Osteoblast (primary cell): ENCODE measurements at regions not wholly inside any gene's neighbourhood (a gene's known extent, or its start where the extent isn't known, plus 50 kb on each side); places are given as distances from the start of the nearest gene placed in this dataset.

ENCODE experiments used
- DNase-seq: peaks from one replicate; pipeline ENCODE4 v3.0.0; 2011; ENCODE audit warnings: low spot score, mixed read lengths; ENCODE audit not compliant: insufficient read length; ENCODE audit errors: missing footprints
- H2AFZ ChIP-seq: 2 replicates; pipeline ENCODE4 v1.6.0; 2011; ENCODE audit warnings: mild to moderate bottlenecking, low read length
- H3K27ac ChIP-seq: 2 replicates; pipeline ENCODE4 v1.5.1; 2011; ENCODE audit warnings: mild to moderate bottlenecking, low read depth, low read length, moderate library complexity
- H3K27me3 ChIP-seq: 2 replicates; pipeline ENCODE4 v1.6.0; 2012; ENCODE audit warnings: mild to moderate bottlenecking, control low read depth, inconsistent platforms, low read length, moderate library complexity; ENCODE audit not compliant: insufficient read depth
- H3K36me3 ChIP-seq: 2 replicates; pipeline ENCODE4 v1.5.1; 2011; ENCODE audit warnings: mild to moderate bottlenecking, low read length, control low read depth, moderate library complexity; ENCODE audit not compliant: insufficient read depth
- H3K4me1 ChIP-seq: 2 replicates; pipeline ENCODE4 v1.5.1; 2011; ENCODE audit warnings: mild to moderate bottlenecking, low read length, control low read depth, moderate library complexity; ENCODE audit not compliant: insufficient read depth
- H3K4me2 ChIP-seq: 2 replicates; pipeline ENCODE4 v1.6.0; 2011; ENCODE audit warnings: mild to moderate bottlenecking, low read length; ENCODE audit not compliant: insufficient read depth
- H3K4me3 ChIP-seq: fragments of 200-600 bp; sonication (generic); 3 replicates; pipeline ENCODE4 v1.5.1; 2012; ENCODE audit warnings: mild to moderate bottlenecking, low read length, inconsistent platforms; ENCODE audit not compliant: insufficient read depth
- H3K79me2 ChIP-seq: 2 replicates; pipeline ENCODE4 v1.6.0; 2012; ENCODE audit warnings: mild to moderate bottlenecking, low read length, control low read depth, inconsistent platforms; ENCODE audit not compliant: insufficient read depth
- H3K9me3 ChIP-seq: 2 replicates; pipeline ENCODE4 v1.5.1; 2011; ENCODE audit warnings: low read depth, low read length, control low read depth
- H4K20me1 ChIP-seq: 2 replicates; pipeline ENCODE4 v1.6.0; 2012; ENCODE audit warnings: mild to moderate bottlenecking, low read length, control low read depth; ENCODE audit not compliant: insufficient read depth
- CTCF ChIP-seq: IDR thresholded peaks from 2 replicates; pipeline ENCODE4 v1.5.1; 2011; ENCODE audit warnings: mild to moderate bottlenecking, low read depth, low read length, moderate library complexity; ENCODE audit errors: extremely low read depth

- H3K4me3 ChIP-seq: no peak overlapping the region
- H2AFZ ChIP-seq: no peak overlapping the region
- H3K79me2 ChIP-seq: no peaks in the 10 kb centered on the region
- H3K27me3 ChIP-seq: no peaks in the 10 kb centered on the region
- H3K36me3 ChIP-seq: no peaks in the 10 kb centered on the region
- H4K20me1 ChIP-seq: no peaks in the 10 kb centered on the region
- no peak for TF ChIP-seq CTCF
- no peak for DNase-seq
- no peak overlapping the region for H3K27ac ChIP-seq
- no peak overlapping the region for H3K4me2 ChIP-seq
- no peaks in the 10 kb centered on the region for H3K4me1 ChIP-seq
- no peaks in the 10 kb centered on the region for H3K9me3 ChIP-seq
These were observed 323.1 kb upstream of the KCNN2 start for GRCh38 chr5:114038756-114039155.

- Histone ChIP-seq H3K27me3 (no peaks in the 10 kb centered on the region), H3K9me3 (no peaks in the 10 kb centered on the region)
These were observed 311.8 kb upstream of the KCNN2 start for GRCh38 chr5:114050087-114050486.

GRCh38 chr5:114053372-114053771 is 308.5 kb upstream of the KCNN2 start:
- no peak for TF ChIP-seq CTCF
- Histone ChIP-seq H3K9me3 (no peaks in the 10 kb centered on the region), H3K4me3 (no peak overlapping the region), H3K27ac (no peak overlapping the region), H3K4me1 (no peaks in the 10 kb centered on the region), H3K36me3 (no peaks in the 10 kb centered on the region), H3K27me3 (peaks cover 2% of the 10 kb centered on the region), H3K4me2 (no peak overlapping the region), H3K79me2 (no peaks in the 10 kb centered on the region), H2AFZ (no peak overlapping the region), H4K20me1 (no peaks in the 10 kb centered on the region)
- DNase-seq: no peak

More at GRCh38 chr5:114050087-114050486, 311.8 kb upstream of the KCNN2 start:
- Histone ChIP-seq H3K79me2 (no peaks in the 10 kb centered on the region), H3K4me3 (no peak overlapping the region), H4K20me1 (no peaks in the 10 kb centered on the region), H2AFZ (no peak overlapping the region), H3K4me2 (no peak overlapping the region), H3K27ac (no peak overlapping the region), H3K4me1 (no peaks in the 10 kb centered on the region), H3K36me3 (no peaks in the 10 kb centered on the region)
- DNase-seq: no peak
- TF ChIP-seq CTCF: no peak

- H3K4me1 ChIP-seq: no peaks in the 10 kb centered on the region
These were observed 307.3 kb upstream of the KCNN2 start for GRCh38 chr5:114054594-114054993.

More at GRCh38 chr5:114054594-114054993, 307.3 kb upstream of the KCNN2 start:
- Histone ChIP-seq H3K9me3 (no peaks in the 10 kb centered on the region), H3K79me2 (no peaks in the 10 kb centered on the region), H4K20me1 (no peaks in the 10 kb centered on the region), H2AFZ (no peak overlapping the region), H3K36me3 (no peaks in the 10 kb centered on the region), H3K27me3 (peaks cover 2% of the 10 kb centered on the region), H3K4me3 (no peak overlapping the region), H3K4me2 (no peak overlapping the region), H3K27ac (no peak overlapping the region)
- no peak for TF ChIP-seq CTCF
- no peak for DNase-seq
